ENCODE measurements at regions not wholly inside any gene's neighbourhood (a gene's known extent, or its start where the extent isn't known, plus 50 kb on each side); places are given as distances from the start of the nearest gene placed in this dataset.

DNA sequence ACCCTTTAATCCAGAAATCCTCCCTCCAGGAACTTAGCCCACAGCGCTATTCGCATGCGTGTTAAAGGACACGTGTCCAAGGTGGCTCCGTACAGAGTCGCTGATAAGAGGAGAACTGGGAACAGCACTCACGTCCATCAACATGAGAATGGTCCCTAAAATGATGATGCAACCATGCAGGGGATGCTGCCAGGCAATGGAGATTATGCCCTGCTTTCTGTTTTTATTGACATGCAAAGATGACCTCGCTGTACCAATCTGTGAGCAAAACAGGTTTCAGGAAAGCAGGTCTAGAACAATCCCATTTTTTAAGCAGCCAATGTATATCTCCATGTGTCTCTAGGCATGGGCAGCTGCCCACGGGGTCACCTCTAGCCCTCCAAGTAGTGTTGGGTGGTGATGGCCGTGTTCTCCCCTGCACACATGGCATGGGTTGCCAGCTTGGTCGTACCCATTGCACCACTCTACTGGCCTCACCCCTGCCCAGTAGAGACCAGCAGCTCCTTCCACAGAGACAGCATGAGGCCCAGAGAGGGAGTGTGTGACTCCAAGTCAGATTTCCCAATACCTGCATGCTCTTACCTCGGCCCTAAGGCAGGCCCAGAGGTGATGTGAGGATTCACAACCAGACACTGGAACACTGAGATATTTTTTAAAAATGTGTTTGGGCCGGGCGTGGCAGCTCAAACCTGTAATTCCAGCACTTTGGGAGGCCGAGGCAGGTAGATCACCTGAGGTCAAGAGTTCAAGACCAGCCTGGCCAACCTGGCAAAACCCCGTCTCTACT lies 68.3 kb upstream of the LINC01488 start (continued):
- TF ChIP-seq ZNF223 (tag by site-specific recombination; IDR thresholded peaks at IDR 0.05), result no peak
- TF ChIP-seq ZNF146 (tag by site-specific recombination; IDR thresholded peaks at IDR 0.05), result no peak
- TF ChIP-seq, protein P1, sequence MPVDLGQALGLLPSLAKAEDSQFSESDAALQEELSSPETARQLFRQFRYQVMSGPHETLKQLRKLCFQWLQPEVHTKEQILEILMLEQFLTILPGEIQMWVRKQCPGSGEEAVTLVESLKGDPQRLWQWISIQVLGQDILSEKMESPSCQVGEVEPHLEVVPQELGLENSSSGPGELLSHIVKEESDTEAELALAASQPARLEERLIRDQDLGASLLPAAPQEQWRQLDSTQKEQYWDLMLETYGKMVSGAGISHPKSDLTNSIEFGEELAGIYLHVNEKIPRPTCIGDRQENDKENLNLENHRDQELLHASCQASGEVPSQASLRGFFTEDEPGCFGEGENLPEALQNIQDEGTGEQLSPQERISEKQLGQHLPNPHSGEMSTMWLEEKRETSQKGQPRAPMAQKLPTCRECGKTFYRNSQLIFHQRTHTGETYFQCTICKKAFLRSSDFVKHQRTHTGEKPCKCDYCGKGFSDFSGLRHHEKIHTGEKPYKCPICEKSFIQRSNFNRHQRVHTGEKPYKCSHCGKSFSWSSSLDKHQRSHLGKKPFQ (tag by site-specific recombination; IDR thresholded peaks at IDR 0.05), result no peak
- TF ChIP-seq ZNF121 (tag by site-specific recombination; IDR thresholded peaks at IDR 0.05), result no peak
- no peak for TF ChIP-seq BCL11A (tag by site-specific recombination; IDR thresholded peaks at IDR 0.05; ENCODE audit: low read depth)
- no peak for TF ChIP-seq SP2 (tag by site-specific recombination; IDR thresholded peaks at IDR 0.05)
- no peak for TF ChIP-seq ZNF266 (tag by site-specific recombination; IDR thresholded peaks at IDR 0.05; ENCODE audit: low read depth)
- TF ChIP-seq AEBP2 (tag by site-specific recombination; IDR thresholded peaks at IDR 0.05; ENCODE audit: borderline replicate concordance), result no peak
- TF ChIP-seq ZNF10 (tag by site-specific recombination; IDR thresholded peaks at IDR 0.05), result no peak

GRCh38 chr11:69413993-69414392 lies 67.5 kb upstream of the LINC01488 start:
- Histone ChIP-seq H3K27ac (ENCODE audit: extremely low read depth, low read depth, low read length) (no peak overlapping the region), H3K36me3 (ENCODE audit: control insufficient read depth in 2 of 2, insufficient read depth in 1 of 2, low read length in 2 of 2) (no peaks in the 10 kb centered on the region), H3K4me1 (ENCODE audit: control insufficient read depth, insufficient read depth, low read length) (no peaks in the 10 kb centered on the region), H3K9me3 (ENCODE audit: control insufficient read depth, insufficient read depth, low read depth, low read length) (no peaks in the 10 kb centered on the region), H3K4me3 (ENCODE audit: low read depth, low read length) (no peak overlapping the region)
- POLR2A ChIA-PET, result no interaction called here
- CTCF ChIA-PET, result interaction anchor here (0.7 kb wide), 1 partner anchor 11 kb away, joined by 4 read pairs; no protein-coding TSS in a partner anchor
- TF ChIP-seq ZNF624 (tag by site-specific recombination; IDR thresholded peaks at IDR 0.05), result no peak
- TF ChIP-seq ZNF514 (tag by site-specific recombination; IDR thresholded peaks at IDR 0.05), result no peak
- no peak for TF ChIP-seq ZNF549 (tag by site-specific recombination; IDR thresholded peaks at IDR 0.05)
- TF ChIP-seq PBX3 (CRISPR knock-in tag; IDR thresholded peaks at IDR 0.05), result no peak
- no peak for TF ChIP-seq ZNF133 (tag by site-specific recombination; IDR thresholded peaks at IDR 0.05)
- TF ChIP-seq, protein P2, sequence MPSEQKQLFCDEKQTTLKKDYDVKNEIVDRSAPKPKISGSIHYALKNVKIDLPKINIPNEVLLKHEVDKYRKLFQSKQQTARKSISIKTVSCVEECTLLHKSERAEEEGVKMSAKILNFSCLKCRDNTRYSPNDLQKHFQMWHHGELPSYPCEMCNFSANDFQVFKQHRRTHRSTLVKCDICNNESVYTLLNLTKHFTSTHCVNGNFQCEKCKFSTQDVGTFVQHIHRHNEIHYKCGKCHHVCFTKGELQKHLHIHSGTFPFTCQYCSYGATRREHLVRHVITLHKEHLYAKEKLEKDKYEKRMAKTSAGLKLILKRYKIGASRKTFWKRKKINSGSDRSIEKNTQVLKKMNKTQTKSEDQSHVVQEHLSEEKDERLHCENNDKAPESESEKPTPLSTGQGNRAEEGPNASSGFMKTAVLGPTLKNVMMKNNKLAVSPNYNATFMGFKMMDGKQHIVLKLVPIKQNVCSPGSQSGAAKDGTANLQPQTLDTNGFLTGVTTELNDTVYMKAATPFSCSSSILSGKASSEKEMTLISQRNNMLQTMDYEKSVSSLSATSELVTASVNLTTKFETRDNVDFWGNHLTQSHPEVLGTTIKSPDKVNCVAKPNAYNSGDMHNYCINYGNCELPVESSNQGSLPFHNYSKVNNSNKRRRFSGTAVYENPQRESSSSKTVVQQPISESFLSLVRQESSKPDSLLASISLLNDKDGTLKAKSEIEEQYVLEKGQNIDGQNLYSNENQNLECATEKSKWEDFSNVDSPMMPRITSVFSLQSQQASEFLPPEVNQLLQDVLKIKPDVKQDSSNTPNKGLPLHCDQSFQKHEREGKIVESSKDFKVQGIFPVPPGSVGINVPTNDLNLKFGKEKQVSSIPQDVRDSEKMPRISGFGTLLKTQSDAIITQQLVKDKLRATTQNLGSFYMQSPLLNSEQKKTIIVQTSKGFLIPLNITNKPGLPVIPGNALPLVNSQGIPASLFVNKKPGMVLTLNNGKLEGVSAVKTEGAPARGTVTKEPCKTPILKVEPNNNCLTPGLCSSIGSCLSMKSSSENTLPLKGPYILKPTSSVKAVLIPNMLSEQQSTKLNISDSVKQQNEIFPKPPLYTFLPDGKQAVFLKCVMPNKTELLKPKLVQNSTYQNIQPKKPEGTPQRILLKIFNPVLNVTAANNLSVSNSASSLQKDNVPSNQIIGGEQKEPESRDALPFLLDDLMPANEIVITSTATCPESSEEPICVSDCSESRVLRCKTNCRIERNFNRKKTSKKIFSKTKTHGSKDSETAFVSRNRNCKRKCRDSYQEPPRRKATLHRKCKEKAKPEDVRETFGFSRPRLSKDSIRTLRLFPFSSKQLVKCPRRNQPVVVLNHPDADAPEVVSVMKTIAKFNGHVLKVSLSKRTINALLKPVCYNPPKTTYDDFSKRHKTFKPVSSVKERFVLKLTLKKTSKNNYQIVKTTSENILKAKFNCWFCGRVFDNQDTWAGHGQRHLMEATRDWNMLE (tag by site-specific recombination; conservative IDR thresholded peaks at IDR 0.05; ENCODE audit: low read depth), result no peak
- TF ChIP-seq AEBP2 (tag by site-specific recombination; IDR thresholded peaks at IDR 0.05; ENCODE audit: borderline replicate concordance), result no peak
- TF ChIP-seq, protein P3, sequence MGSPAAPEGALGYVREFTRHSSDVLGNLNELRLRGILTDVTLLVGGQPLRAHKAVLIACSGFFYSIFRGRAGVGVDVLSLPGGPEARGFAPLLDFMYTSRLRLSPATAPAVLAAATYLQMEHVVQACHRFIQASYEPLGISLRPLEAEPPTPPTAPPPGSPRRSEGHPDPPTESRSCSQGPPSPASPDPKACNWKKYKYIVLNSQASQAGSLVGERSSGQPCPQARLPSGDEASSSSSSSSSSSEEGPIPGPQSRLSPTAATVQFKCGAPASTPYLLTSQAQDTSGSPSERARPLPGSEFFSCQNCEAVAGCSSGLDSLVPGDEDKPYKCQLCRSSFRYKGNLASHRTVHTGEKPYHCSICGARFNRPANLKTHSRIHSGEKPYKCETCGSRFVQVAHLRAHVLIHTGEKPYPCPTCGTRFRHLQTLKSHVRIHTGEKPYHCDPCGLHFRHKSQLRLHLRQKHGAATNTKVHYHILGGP (tag by site-specific recombination; IDR thresholded peaks at IDR 0.05), result no peak
- TF ChIP-seq ZNF223 (tag by site-specific recombination; IDR thresholded peaks at IDR 0.05), result no peak
- TF ChIP-seq OVOL3 (tag by site-specific recombination; IDR thresholded peaks at IDR 0.05), result no peak
- TF ChIP-seq ZNF544 (tag by site-specific recombination; IDR thresholded peaks at IDR 0.05), result no peak
- TF ChIP-seq HIC1 (tag by site-specific recombination; IDR thresholded peaks at IDR 0.05), result no peak
- no peak for TF ChIP-seq ZNF837 (tag by site-specific recombination; IDR thresholded peaks at IDR 0.05)
- TF ChIP-seq ZNF335 (tag by site-specific recombination; conservative IDR thresholded peaks at IDR 0.05), result no peak

Data from HEK293 (cell line).